Activated B cell treated with CpG ODN at 0.5 μM for 24 hours (primary cell): ENCODE measurements at regions not wholly inside any gene's neighbourhood (a gene's known extent, or its start where the extent isn't known, plus 50 kb on each side); places are given as distances from the start of the nearest gene placed in this dataset.

Experiments used
- ATAC-seq: fragments of 200-7000 bp; cut with Tn5 transposase; one replicate; pipeline ENCODE4 v1.10.0; 2021; ENCODE audit warnings: low read depth, mild to moderate bottlenecking, moderate library complexity
- CTCF ChIA-PET: fragments of 350-600 bp; sonication (Branson Sonifier 250); formaldehyde crosslinking; loops from one replicate; lab custom pipeline; 2021; ENCODE audit warnings: antibody characterized with exemption; lab: Charles Lee
- POLR2A ChIA-PET: fragments of 350-600 bp; sonication (Branson Sonifier 250); formaldehyde crosslinking; loops from one replicate; lab custom pipeline; 2021; ENCODE audit warnings: antibody characterized with exemption; lab: Charles Lee
- DNase-seq: peaks from one replicate; pipeline ENCODE4 v3.0.0; 2022
- H3K27ac Mint-ChIP-seq: one replicate; pipeline ENCODE4 v1.8.0; 2020; ENCODE audit warnings: mixed read lengths
- H3K27me3 Mint-ChIP-seq: one replicate; pipeline ENCODE4 v1.8.0; 2021; ENCODE audit warnings: mixed read lengths
- H3K36me3 Mint-ChIP-seq: one replicate; pipeline ENCODE4 v1.8.0; 2021; ENCODE audit warnings: low read depth, mixed read lengths
- H3K4me1 Mint-ChIP-seq: one replicate; pipeline ENCODE4 v1.8.0; 2021; ENCODE audit warnings: mixed read lengths
- H3K4me3 Mint-ChIP-seq: one replicate; pipeline ENCODE4 v1.8.0; 2020; ENCODE audit warnings: mild to moderate bottlenecking, mixed read lengths
- H3K9me3 Mint-ChIP-seq: one replicate; pipeline ENCODE4 v1.8.0; 2020; ENCODE audit warnings: mixed read lengths
- CTCF ChIP-seq: fragments of 200-600 bp; IDR thresholded peaks from one replicate; pipeline ENCODE4 v1.8.0; 2022; ENCODE audit warnings: antibody characterized with exemption, mild to moderate bottlenecking
- intact Hi-C: fragments of 100-400 bp; cut with micrococcal nuclease; formaldehyde crosslinking; loops from one replicate; pipeline ENCODE4 v1.15.1; 2024

- Mint-ChIP-seq H3K36me3 (no peaks in the 10 kb centered on the region), H3K27ac (no peak overlapping the region), H3K27me3 (no peaks in the 10 kb centered on the region), H3K9me3 (no peaks in the 10 kb centered on the region), H3K4me3 (no peak overlapping the region), H3K4me1 (no peaks in the 10 kb centered on the region)
- no peak for TF ChIP-seq CTCF
- DNase-seq, result no peak
- ChIA-PET CTCF (no interaction called here), POLR2A (no interaction called here)
- ATAC-seq, result no peak
- intact Hi-C loops, result no loop called here
Measured at GRCh38 chr13:59587971-59588716, 575.6 kb downstream of the DIAPH3 start.

GRCh38 chr13:59588717-59589067 is 575.0 kb downstream of the DIAPH3 start:
- TF ChIP-seq CTCF, result no peak
- no peaks in the 10 kb centered on the region for H3K36me3 Mint-ChIP-seq
- H3K4me1 Mint-ChIP-seq, result no peaks in the 10 kb centered on the region
- ATAC-seq, result no peak
- H3K9me3 Mint-ChIP-seq, result no peaks in the 10 kb centered on the region
- ChIA-PET CTCF (no interaction called here), POLR2A (no interaction called here)
- H3K27me3 Mint-ChIP-seq, result no peaks in the 10 kb centered on the region
- DNase-seq, result no peak
- intact Hi-C loops, result no loop called here
- no peak overlapping the region for H3K27ac Mint-ChIP-seq
- no peak overlapping the region for H3K4me3 Mint-ChIP-seq

DNA sequence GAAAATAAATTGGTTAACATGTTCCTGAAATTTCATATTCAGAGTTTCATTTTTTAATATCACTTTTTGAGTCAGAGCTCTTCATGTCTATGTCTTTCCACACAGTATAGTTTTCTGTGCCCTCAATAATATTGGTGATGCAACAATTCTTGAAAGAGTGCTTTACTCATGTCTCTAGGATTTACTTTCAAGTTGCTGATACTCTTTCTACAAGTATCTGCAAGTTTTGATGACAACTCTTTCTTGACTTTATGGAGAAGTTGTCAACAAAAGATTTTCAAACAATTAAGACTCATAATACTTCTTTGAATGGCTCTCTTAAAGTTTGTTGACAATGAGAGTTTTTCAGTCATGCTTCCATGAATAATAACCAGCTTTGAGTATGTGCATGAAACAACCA is 561.7 kb downstream of the DIAPH3 start:
- intact Hi-C loops, result no loop called here
- Mint-ChIP-seq H3K27me3 (no peaks in the 10 kb centered on the region), H3K9me3 (peaks cover 18% of the 10 kb centered on the region), H3K27ac (no peak overlapping the region), H3K4me3 (no peak overlapping the region), H3K4me1 (no peaks in the 10 kb centered on the region), H3K36me3 (no peaks in the 10 kb centered on the region)
- no peak for DNase-seq
- no peak for TF ChIP-seq CTCF
- CTCF ChIA-PET, result no interaction called here
- POLR2A ChIA-PET, result no interaction called here
- no peak for ATAC-seq

- Mint-ChIP-seq H3K4me1 (no peaks in the 10 kb centered on the region), H3K4me3 (no peak overlapping the region), H3K9me3 (peaks cover 18% of the 10 kb centered on the region), H3K27ac (no peak overlapping the region), H3K27me3 (no peaks in the 10 kb centered on the region), H3K36me3 (no peaks in the 10 kb centered on the region)
- ChIA-PET CTCF (no interaction called here), POLR2A (no interaction called here)
- intact Hi-C loops, result no loop called here
- ATAC-seq (no peak), DNase-seq (no peak)
- no peak for TF ChIP-seq CTCF
Measured at GRCh38 chr13:59603646-59604045, 560.1 kb downstream of the DIAPH3 start.

DNA sequence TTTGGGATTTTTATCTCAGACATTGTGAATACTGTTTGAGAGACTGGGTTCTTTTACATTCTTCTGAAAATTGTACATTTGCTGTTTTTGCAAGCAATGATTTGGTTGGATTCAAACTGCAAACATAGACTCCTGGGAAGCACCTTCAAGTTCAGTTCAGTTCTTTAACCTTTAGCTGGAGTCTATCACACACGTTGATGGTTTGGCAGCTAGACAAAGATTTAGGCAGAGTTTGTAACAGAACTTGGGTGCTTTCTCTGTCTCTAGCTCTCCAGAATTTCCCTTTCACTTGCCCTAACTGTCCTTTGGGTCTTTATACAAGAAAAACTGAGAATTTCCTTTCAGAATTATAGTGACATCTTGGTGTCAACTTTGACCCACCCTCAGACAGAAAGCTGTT is 556.6 kb downstream of the DIAPH3 start:
- no peaks in the 10 kb centered on the region for H3K4me1 Mint-ChIP-seq
- ATAC-seq (no peak), DNase-seq (no peak)
- intact Hi-C loops, result no loop called here
- H3K36me3 Mint-ChIP-seq, result no peaks in the 10 kb centered on the region
- ChIA-PET POLR2A (no interaction called here), CTCF (no interaction called here)
- H3K4me3 Mint-ChIP-seq, result no peak overlapping the region
- H3K9me3 Mint-ChIP-seq, result peaks cover 3% of the 10 kb centered on the region
- no peaks in the 10 kb centered on the region for H3K27me3 Mint-ChIP-seq
- no peak for TF ChIP-seq CTCF
- no peak overlapping the region for H3K27ac Mint-ChIP-seq
